Endodermal cell (in vitro differentiated cells): ENCODE measurements at regions not wholly inside any gene's neighbourhood (a gene's known extent, or its start where the extent isn't known, plus 50 kb on each side); places are given as distances from the start of the nearest gene placed in this dataset.

Experiments used
- DNase-seq: peaks from one replicate; pipeline ENCODE4 v3.0.0-alpha.2; 2017
- H3K27ac ChIP-seq: 2 replicates; pipeline ENCODE4 v1.5.1; 2013; ENCODE audit warnings: mild to moderate bottlenecking, low read depth, low read length, moderate library complexity
- H3K27me3 ChIP-seq: 2 replicates; pipeline ENCODE4 v1.6.1; 2013; ENCODE audit warnings: mild to moderate bottlenecking, low read length, moderate library complexity; ENCODE audit not compliant: insufficient read depth, control insufficient read depth, poor library complexity, severe bottlenecking
- H3K36me3 ChIP-seq: 2 replicates; pipeline ENCODE4 v1.7.0; 2013; ENCODE audit warnings: mild to moderate bottlenecking, low read length, moderate library complexity; ENCODE audit not compliant: control insufficient read depth, insufficient read depth
- H3K4me1 ChIP-seq: one replicate; pipeline ENCODE4 v1.7.0; 2013; ENCODE audit warnings: low read length; ENCODE audit not compliant: control insufficient read depth, insufficient read depth
- H3K4me3 ChIP-seq: 2 replicates; pipeline ENCODE4 v1.5.1; 2013; ENCODE audit warnings: mild to moderate bottlenecking, low read length, moderate library complexity
- H3K9ac ChIP-seq: 2 replicates; pipeline ENCODE4 v1.6.1; 2013; ENCODE audit warnings: mild to moderate bottlenecking, low read length, moderate library complexity; ENCODE audit not compliant: poor library complexity, severe bottlenecking; ENCODE audit errors: extremely low read depth
- H3K9me3 ChIP-seq: 2 replicates; pipeline ENCODE4 v1.6.1; 2013; ENCODE audit warnings: mild to moderate bottlenecking, low read length, moderate library complexity; ENCODE audit not compliant: control insufficient read depth
- H3K27ac Mint-ChIP-seq: 2 replicates; pipeline ENCODE4 v1.8.0; 2020; ENCODE audit warnings: mixed read lengths
- H3K27me3 Mint-ChIP-seq: 2 replicates; pipeline ENCODE4 v1.8.0; 2021; ENCODE audit warnings: mild to moderate bottlenecking, mixed read lengths; ENCODE audit not compliant: insufficient read depth
- H3K36me3 Mint-ChIP-seq: 2 replicates; pipeline ENCODE4 v1.8.0; 2020; ENCODE audit warnings: low read depth, mixed read lengths
- H3K4me1 Mint-ChIP-seq: 2 replicates; pipeline ENCODE4 v1.8.0; 2020; ENCODE audit warnings: mixed read lengths
- H3K4me3 Mint-ChIP-seq: 2 replicates; pipeline ENCODE4 v1.8.0; 2020; ENCODE audit warnings: mild to moderate bottlenecking, moderate library complexity, mixed read lengths
- H3K9me3 Mint-ChIP-seq: 2 replicates; pipeline ENCODE4 v1.8.0; 2020; ENCODE audit warnings: mild to moderate bottlenecking, mixed read lengths
- WGBS, 2 experiments: methylation state at CpG; one replicate each; pipeline versions ENCODE4 v1.1.5 to v1.1.7; 2013; ENCODE audit warnings: missing lambda C conversion rate in 2 of 2, mixed read lengths in 1 of 2; ENCODE audit not compliant: insufficient coverage in 1 of 2, insufficient read length in 1 of 2; 5-methylcytosine and 5-hydroxymethylcytosine counted together
- TF ChIP-seq, protein P1 (sequence below): fragments of 200-600 bp; sonication (generic); conservative IDR thresholded peaks from 2 replicates; pipeline ENCODE4 v1.5.0; 2021; ENCODE audit warnings: antibody characterized with exemption, mild to moderate bottlenecking

DNA sequence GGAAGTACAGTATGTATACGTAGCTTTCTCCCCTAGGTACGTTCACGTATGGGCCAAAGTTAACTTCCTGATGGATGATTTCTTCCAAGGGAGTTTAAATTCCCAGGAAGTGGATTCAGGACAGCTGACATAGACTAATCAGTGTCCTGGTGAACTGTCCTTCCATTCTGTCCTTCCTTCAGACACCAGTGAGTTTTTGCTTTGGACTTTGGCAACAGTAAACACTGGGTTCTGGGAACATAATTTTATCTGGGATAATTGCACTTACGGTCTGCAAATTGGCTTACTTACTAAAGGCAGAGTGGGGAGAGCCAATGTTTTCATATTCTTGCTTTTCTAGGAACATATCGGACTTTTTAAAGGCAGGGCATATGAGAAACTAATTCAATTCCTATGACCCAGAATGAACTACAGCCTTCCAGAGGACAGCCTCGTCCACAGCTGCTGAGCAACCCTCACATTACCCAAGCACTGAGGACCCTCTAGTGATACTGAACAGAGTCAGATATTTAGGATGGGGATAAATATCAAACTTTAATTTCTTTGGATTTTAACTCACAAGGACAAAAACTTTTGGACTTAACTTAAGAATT lies 97.9 kb downstream of the RAB18 start:
- H3K27ac ChIP-seq, result no peak overlapping the region
- Mint-ChIP-seq H3K27me3 (no peaks in the 10 kb centered on the region), H3K4me1 (peaks cover 2% of the 10 kb centered on the region), H3K4me3 (no peak overlapping the region), H3K9me3 (peaks cover 3% of the 10 kb centered on the region), H3K27ac (no peak overlapping the region), H3K36me3 (no peaks in the 10 kb centered on the region)
- H3K4me3 ChIP-seq, result no peak overlapping the region
- no peaks in the 10 kb centered on the region for H3K9me3 ChIP-seq
- no peaks in the 10 kb centered on the region for H3K36me3 ChIP-seq
- H3K9ac ChIP-seq, result no peak overlapping the region
- H3K4me1 ChIP-seq, result no peaks in the 10 kb centered on the region
- WGBS, 2 experiments, result 87 to 92% methylated on average over 5 to 6 of the region's 6 CpGs
- DNase-seq, result no peak
- no peaks in the 10 kb centered on the region for H3K27me3 ChIP-seq
- TF ChIP-seq, protein P1, sequence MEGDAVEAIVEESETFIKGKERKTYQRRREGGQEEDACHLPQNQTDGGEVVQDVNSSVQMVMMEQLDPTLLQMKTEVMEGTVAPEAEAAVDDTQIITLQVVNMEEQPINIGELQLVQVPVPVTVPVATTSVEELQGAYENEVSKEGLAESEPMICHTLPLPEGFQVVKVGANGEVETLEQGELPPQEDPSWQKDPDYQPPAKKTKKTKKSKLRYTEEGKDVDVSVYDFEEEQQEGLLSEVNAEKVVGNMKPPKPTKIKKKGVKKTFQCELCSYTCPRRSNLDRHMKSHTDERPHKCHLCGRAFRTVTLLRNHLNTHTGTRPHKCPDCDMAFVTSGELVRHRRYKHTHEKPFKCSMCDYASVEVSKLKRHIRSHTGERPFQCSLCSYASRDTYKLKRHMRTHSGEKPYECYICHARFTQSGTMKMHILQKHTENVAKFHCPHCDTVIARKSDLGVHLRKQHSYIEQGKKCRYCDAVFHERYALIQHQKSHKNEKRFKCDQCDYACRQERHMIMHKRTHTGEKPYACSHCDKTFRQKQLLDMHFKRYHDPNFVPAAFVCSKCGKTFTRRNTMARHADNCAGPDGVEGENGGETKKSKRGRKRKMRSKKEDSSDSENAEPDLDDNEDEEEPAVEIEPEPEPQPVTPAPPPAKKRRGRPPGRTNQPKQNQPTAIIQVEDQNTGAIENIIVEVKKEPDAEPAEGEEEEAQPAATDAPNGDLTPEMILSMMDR, result no peak

DNA sequence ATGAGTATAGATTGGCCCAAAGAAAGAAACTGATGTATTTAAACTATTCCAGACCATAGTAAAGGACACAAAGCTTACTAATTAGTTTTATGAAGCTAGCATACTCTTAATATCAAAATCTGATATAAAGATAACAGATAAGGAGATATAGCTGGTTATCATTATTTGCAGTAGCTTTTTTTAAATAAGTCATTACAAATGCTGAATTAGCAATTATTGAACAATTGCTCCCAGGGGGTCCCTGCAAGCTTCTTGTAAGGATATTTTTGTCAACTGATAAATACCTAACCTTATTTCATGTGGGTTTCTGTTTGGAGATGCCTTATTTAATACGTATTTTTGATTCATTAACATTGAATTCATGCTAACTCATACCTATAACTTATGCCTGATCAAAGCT lies 99.0 kb downstream of the RAB18 start:
- Histone ChIP-seq H3K27ac (no peak overlapping the region), H3K9ac (no peak overlapping the region), H3K36me3 (no peaks in the 10 kb centered on the region), H3K9me3 (no peaks in the 10 kb centered on the region), H3K4me1 (no peaks in the 10 kb centered on the region), H3K4me3 (no peak overlapping the region), H3K27me3 (no peaks in the 10 kb centered on the region)
- Mint-ChIP-seq H3K27ac (no peak overlapping the region), H3K27me3 (no peaks in the 10 kb centered on the region), H3K4me1 (peaks cover 2% of the 10 kb centered on the region), H3K4me3 (no peak overlapping the region), H3K36me3 (no peaks in the 10 kb centered on the region), H3K9me3 (peaks cover 3% of the 10 kb centered on the region)
- TF ChIP-seq, protein P1, result no peak
- DNase-seq, result no peak
- 82% methylated on average over 1 of the region's 1 CpG; no CpG with 5 or more reads in 1 of the 2 experiments for WGBS, 2 experiments

DNA sequence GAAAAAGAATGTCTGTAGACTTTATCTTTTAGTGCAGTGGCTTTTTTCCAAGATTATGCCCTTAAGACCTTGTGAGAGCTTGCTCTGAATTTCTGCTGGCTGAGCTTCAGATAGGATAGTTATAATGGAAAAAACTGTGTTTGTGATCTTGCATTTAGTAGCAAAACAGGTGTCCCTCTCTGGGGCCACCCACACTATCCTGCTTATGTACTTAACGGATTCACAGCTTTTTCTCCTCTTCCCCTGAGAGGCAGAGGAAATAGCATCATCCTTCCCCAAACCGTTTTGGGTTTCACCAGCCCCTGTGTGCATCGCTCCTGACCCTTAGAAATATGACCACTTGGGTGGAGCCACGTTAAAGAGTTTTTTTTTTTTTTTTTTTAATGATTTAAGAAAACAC lies 101.2 kb downstream of the RAB18 start:
- Histone ChIP-seq H3K9me3 (no peaks in the 10 kb centered on the region), H3K9ac (no peak overlapping the region), H3K4me3 (no peak overlapping the region), H3K27ac (no peak overlapping the region), H3K27me3 (no peaks in the 10 kb centered on the region), H3K4me1 (no peaks in the 10 kb centered on the region), H3K36me3 (no peaks in the 10 kb centered on the region)
- H3K27ac Mint-ChIP-seq, result no peak overlapping the region
- peaks cover 2% of the 10 kb centered on the region for H3K4me1 Mint-ChIP-seq
- no peaks in the 10 kb centered on the region for H3K27me3 Mint-ChIP-seq
- no peak overlapping the region for H3K4me3 Mint-ChIP-seq
- TF ChIP-seq, protein P1, result no peak
- DNase-seq, result no peak
- WGBS, 2 experiments, result 88 to 89% methylated on average over 1 to 4 of the region's 4 CpGs
- H3K36me3 Mint-ChIP-seq, result no peaks in the 10 kb centered on the region
- H3K9me3 Mint-ChIP-seq, result peaks cover 3% of the 10 kb centered on the region
